GM03348 (cell line): ENCODE measurements at regions not wholly inside any gene's neighbourhood (a gene's known extent, or its start where the extent isn't known, plus 50 kb on each side); places are given as distances from the start of the nearest gene placed in this dataset.
"Not testable (repeated sequence)": the region's sequence is repeated elsewhere in the genome, so short reads cannot be mapped to it uniquely, and the experiment has no call there.

Experiments used
- DNase-seq: peaks from one replicate; pipeline ENCODE4 v3.0.0; 2012; ENCODE audit warnings: low spot score

DNA sequence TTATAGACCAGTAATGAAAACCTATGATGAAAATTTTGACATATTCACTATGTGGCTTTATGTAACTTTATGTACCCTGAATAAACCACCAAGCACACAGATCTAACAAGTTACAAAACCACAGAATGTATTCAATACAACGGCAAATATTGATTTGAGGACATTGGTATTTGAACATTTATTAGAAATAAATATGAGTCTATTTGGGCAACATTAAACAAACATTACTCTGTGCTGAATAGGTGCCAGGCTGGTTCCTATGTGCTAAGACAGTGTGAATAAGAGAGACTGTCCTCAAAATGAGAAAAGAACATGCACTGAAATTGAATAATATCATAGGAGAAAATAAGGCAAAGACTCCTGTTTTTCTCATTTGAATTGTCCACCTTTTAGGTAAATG, 1341.2 kb downstream of the PLA2G4A start:
- no peak for DNase-seq

DNA sequence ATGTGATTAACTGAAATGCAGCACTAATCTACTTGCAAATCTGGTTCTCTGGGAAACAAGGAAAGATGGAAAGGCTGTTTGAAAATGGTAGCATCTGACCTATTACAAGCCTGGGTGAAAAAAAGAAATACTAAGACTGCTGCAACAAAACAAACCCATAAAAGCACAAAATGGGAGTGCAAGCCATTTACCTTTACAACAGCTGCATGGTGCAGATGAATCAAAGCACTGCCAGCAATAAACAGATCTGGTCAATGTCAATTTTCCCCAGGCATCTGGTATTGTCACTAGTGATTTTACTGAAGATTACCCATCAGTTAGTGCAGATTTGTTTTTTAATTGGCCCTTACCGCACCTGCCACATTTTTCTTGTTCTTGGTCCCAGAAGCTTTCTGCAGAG, 1341.7 kb downstream of the PLA2G4A start:
- DNase-seq = no peak

DNA sequence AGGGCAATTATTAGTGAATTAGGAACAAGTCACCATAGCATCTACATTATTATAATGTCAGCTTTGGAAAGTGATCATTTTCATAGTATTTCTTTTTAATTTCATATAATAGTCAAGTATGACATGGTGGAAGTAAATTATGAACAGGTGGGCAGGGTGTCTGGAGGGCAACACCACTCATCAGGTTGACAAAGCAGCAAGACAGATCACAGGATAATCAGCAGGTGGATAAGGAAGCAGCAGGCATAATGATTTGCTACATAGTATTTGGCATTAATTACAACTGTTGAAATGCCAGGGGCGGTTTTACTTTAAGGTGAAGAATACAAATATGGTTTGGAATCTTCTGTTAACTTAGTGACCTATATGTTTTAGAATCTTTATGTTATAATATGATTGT, 1342.2 kb downstream of the PLA2G4A start:
- no peak for DNase-seq

DNA sequence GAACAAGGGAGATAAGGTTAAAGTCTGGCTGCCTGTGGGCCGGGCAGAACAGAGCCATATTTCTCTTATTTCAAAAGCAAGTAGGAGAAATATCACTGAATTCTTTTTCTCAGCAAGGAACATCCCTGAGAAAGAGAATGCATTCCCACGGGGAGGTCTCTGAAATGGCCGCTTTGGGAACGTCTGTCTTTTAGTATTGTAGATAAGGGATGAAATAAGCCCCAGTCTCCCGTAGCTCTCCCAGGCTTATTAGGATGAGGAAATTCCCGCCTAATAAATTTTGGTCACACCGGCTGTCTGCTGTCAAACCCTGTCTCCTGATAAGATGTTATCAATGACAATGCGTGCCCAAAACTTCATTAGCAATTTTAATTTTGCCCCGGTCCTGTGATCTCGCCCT, 1353.3 kb downstream of the PLA2G4A start:
- DNase-seq = not testable (repeated sequence)

DNA sequence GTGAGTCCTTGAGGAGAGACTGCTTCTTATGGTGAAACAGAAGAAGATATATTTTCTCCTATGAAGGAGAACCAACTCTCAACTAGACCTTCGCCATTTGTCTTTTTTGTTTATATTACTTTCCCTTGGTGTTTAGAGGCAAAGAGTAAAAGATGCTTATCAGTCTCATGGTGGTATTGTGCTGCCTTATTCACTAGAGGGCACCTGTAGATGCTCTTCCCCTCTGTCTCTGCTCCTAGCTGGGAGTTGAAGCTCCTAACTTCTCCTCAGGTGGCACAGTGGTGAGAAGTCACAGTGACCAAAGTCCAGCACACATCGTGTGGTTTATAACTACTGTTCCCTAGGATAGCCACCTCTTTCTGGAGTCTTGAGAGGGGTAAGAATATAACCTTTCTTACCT, 1359.6 kb downstream of the PLA2G4A start:
- no peak for DNase-seq

DNA sequence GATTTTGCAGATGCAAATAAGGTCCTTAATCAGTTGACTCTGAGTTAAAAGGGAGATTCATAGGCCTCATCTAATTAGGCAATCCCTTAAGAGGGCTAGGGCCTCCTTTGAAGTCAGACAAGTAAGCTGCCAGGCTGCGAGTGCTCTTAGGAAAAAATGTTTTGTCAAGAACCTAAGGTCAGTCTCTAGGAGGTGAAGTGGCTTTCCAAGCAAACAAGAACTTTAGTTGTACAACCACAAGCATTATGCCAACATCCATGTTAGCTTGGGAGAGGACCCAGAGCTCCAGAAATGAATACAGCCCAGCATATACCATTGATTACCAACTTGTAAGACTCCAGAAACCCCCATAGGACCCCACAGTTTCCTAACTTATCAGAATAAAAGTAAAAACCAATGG, 1366.2 kb downstream of the PLA2G4A start:
- no peak for DNase-seq

DNA sequence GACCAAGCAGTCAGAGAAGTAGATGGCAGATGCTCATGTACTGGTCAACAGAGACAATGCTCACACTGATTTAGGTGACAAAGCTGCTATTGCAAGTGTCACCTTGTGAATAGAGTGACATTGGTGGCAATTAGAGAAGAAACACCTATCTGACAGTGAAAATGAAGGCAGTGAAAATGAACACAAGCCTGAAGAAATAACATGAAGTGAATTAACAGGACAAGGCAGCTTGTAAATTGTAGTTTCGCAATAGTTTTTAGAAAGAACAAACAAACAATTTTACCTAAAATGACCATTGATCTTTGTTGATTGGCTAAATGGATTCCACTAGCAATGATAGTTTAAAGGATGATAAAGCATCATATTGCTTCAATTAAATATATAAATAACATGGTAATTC, 1389.5 kb downstream of the PLA2G4A start:
- no peak for DNase-seq

DNA sequence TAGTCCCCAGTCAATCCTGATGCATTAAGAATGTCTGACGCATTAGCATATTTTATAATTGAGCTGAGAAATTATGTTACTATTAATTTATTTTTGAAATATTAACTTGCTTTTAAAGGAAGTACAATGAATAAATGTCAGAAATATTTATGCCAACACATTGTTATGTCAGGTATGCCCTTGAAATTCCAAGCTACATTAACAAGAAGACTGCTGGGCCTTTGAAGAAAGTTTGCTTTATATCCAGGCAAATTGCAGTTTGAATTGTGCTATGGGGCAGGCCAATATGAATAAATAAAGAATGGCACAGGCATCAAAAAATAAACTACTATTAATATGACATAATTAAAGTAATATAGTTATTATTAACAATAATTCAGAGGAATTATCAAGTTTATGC, 1391.3 kb downstream of the PLA2G4A start:
- DNase-seq = no peak

DNA sequence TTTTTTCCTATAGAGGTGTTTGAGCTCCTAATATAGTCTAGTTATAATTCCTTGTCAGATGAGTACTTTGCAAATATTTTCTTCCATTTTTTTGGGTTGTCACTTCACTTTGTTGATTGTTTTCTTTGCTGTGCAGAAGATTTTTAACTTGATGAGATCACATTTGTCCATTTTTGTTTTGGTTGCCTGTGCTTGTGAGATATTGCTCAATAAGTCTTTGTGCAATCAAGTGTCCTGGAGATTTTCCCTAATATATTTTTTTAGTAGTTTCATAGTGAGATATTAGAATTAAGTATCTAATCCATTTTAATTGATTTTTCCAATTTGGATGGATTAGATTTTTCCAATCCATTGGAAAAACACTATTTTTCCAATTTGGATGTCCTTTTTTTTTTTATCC, 1395.5 kb downstream of the PLA2G4A start:
- no peak for DNase-seq

DNA sequence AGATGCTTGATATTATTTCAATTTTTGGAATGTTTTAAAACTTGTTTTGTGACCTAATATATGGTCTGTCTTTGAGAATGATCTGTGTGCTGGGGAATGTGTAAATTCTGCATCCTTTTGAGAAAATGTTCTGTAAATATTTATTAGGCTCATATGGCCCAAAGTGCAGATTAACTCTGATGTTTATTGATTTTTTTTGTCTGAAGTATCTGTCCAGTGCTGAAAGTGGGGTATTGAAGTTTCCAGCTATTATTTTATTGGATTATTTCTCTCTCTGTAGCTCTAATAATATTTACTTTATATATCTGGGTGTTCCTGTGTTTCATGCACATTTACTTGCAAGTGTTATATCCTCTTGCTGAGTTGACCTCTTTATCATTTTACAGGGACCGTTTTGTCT, 1397.2 kb downstream of the PLA2G4A start:
- DNase-seq = no peak

DNA sequence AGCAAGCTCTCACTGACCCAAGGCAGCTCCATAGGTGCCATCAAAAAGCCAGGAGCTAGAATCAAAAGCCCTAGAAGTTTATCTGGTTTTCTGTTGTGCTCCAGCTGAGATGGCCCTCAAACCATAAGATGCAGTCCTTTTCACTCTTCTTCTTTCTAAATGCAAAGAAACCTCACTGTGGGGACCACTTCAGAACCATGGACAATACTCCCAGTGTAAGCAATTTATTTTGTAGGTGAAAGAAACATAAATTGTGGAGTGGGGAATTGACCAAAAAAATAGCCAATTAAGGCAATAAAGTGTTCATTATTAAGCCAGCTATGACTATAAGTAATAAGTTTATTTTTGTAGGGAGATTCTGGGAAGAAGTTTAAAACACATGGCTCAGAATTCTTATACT, 1399.9 kb downstream of the PLA2G4A start:
- no peak for DNase-seq

DNA sequence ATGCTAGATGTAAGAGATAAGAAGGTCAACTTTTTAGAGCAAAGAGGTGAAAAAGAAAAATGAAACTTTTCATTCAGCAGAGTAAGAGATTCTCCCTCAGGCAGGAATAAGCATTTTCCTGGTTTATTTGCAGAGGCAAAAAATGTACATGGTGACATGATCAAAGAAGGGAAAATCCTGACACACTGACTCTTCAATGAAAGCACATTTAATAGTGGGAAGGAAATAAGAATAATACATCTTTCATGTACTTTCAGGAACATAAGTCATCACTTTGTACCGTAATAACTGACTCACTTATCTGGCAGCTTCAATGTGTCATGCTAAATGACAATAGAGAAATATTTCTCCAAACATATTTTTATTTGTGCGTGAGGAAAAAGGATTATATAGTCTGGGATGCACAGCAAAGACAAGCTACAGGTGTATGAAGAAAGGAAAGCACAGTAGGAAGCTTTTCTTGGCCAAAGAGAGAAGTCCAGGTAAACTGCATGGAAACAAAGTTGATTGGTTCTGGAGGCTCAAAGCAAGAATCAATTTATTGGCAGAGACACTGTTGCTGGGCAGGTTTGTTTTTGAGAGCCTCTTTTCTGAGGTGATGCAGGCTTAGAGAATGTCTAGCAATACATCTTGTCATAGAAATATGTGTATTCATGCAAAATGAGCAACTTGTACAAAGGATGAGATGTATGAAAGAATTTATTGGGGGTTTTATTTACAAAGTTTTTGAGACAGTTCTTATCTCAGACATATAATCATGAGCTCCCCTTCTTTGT, 1409.0 kb downstream of the PLA2G4A start:
- no peak for DNase-seq

DNA sequence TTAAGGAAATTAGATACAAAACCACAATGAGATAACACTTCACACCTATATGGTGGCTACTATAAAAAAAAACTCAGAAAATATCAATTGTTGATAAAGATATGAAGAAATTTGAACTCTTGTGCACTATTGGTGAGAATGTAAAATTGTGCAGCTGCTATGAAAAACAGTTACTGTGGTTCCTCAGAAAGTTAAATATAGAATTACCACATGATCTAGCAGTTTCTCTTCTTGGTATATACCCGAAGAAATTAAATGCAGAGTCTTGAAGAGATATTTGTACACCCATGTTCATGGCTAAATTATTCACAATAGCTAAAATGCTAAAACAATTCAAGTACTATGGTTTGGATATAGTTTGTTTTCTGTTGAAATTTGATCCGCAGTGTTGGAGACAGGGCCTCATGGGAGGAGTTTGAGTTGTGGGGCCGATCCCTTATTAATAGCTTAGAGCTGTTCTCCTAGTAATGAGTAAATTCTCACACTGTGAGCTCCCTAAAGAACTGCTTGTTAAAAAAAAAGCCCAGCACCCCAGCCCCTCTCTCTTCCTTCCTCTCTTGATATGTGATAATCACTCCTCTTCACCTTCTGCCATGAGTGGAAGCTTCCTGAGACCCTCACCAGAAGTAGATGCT, 1412.1 kb downstream of the PLA2G4A start:
- DNase-seq = no peak

DNA sequence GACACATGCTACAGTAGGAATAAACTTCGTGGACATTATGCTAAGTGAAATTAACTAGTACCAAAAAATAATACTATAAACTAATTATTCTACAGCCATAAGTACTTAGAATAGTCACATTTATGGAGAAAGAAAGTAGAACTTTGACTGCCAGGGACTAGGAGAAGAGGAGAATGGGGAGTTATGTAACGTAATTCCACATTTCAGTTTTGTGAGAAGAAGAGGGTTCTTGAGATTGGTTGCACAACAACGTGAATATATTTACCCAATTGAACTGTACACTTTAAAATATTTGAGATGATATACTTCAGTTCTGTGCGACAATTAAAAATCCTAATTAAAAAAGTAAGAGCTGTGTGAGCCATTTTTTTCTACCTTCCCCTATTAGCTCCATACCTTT, 1412.9 kb downstream of the PLA2G4A start:
- no peak for DNase-seq

DNA sequence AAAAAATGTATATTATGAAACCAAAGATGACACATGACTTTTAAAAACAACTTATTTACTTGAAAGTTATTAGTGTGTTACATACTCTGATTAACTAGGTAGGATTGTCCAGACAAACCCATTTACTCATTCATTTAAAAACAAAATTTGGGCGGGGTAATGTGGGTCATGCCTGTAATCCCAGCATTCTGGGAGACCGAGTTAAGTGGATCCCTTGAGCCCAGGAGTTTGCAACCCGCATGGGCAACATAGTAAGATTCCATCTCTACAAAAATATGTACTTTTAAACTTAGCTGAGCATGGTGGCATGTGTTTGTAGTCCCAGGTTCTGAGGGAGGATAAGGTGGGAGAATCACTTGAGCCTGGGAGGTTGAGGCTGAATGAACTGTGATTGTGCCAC, 1414.7 kb downstream of the PLA2G4A start:
- DNase-seq = no peak

DNA sequence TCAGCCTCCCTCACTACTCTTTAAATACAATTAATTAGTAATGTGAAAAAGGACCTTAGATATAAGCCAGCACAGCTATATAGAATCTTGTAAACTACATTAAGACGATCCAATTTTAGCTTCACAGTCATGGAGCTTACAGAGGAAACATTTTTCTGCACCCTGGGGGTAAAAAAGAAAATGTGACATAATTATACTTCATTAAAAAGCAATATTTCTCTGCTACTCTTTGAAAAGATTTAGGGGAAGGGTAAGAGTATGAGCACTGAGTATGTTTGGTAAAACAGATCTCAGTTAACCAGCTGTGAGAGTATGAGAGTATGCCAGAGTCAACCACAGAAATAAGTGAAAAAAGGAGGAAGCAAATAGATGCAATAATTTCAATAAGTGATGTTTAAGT, 1415.9 kb downstream of the PLA2G4A start:
- no peak for DNase-seq

DNA sequence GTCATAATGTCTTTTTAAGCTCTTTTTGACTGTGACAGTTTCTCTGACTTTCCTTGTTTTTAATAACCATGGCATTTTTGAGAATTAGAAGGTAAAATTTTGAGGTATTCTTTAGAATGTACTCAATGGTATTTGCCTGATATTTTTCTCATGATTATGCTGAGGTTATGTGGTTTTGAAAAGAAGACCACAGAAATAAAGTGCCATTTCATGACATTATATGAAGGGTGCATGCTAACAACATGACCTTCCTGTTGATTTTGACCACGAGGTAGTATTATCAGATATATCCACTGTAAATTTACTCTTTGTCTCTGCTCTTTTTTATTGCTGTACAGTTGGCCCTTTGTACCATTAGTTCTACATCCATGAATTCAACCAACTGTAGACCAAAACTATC, 1418.5 kb downstream of the PLA2G4A start:
- no peak for DNase-seq

DNA sequence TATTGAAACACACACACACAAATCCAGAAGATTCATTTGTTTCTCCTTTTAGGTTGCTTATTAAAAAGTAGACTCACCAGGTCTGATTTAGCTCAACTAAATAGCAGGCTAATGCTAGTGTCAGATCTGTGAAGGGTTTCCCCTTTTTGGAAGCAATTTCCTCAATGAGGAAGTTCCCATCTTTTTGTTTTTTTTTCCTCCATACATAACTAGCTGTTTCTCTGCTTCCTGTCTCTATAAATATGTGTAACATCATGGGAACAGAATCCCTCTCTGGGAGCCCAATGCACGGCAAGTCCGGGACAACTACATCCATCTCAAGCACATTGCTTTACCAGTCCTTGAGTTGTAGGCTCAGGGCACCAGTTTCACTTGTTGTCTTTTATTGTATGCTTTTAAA, 1421.1 kb downstream of the PLA2G4A start:
- DNase-seq = no peak

DNA sequence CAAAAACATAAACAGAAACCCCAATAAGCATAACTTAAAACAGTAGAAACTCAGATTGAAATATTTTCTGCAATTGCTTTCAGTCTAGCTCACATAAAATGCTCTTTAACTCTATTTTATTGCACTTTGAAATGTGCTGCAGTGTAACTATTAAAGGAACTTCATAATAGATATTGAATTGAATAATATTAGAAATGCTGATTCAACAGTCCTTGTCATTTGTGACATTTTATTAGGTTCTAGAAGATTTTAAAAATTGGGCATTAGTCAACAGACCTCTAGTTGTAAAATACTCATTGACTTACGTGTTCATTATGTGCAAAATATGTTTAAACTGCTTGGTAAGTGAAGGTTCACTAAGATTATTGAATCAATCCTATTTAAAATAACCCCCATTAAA, 1422.3 kb downstream of the PLA2G4A start:
- no peak for DNase-seq

DNA sequence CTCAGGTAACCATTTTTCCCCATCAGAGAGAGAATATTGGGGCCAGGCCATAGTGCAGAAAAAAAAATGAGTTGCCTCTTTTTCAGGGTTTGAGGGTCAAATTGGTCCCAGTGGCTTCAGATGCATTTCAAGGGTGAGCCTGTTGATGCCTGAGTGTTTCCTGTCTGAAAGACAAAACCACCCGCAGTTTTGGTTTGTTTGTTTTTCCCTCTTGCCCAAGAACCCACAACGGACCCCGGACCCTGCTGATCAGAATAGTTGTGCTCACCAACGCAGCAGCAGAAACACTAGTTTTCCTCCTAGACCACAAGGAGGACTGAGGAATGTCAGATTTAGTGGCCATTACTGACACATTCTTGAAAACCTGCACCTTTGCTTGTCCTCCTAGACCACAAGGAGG, 1433.1 kb downstream of the PLA2G4A start:
- DNase-seq = no peak

DNA sequence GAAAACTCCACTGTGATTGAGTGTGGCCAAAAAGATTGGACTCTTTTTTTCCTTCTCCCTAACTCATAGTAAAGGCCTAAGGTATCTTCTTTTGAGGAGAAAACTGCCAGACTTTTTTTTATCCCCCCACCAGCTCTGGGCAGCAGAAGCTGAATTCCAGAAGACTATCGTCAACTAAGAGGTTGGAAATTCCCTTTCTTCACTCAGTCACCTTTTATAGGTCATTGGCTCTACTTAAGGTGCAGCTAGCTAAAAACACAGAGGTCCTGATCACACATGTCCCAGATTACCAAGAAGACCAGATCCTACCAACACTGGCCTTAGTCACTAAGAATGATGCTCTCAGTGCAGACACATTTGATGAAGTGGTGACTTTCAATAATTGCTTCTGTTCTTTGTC, 1441.2 kb downstream of the PLA2G4A start:
- no peak for DNase-seq

DNA sequence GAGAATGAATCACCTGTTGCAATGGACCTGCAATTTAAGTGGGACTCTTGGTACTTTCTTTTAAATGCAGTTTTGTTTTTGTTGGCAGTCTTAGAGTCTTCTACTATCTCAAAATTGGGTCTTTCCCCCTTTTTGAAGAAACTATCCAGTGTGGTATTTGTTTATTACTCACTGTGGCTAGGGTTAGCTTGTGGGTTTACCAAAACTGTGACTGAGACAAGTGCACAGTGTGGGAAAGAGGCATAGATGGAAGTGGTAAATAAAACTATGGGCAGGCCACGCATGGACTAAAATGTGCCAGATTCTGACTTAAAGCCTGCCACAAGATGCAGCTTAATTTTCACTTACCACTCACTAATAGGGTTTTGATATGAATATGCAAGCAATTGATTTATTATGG, 1441.7 kb downstream of the PLA2G4A start:
- DNase-seq = no peak

DNA sequence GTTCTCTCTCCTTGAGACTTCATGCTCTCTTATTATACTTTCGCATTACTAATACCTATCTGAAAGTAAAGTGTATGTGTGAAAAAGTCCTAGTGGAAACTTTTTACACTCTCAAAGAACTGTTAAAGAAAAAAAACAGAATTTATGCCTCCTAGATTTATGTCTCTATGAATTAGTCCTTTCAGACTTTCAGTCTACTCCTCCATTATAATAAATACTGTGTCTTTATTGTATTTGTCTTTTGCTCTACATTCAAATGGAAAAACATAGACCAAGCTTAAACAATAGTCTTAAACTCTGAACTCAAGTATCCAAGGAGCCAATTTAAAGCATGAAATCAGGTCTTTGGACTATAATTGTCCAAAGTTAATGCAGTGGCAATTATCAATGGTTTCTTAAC, 1449.0 kb downstream of the PLA2G4A start:
- no peak for DNase-seq

DNA sequence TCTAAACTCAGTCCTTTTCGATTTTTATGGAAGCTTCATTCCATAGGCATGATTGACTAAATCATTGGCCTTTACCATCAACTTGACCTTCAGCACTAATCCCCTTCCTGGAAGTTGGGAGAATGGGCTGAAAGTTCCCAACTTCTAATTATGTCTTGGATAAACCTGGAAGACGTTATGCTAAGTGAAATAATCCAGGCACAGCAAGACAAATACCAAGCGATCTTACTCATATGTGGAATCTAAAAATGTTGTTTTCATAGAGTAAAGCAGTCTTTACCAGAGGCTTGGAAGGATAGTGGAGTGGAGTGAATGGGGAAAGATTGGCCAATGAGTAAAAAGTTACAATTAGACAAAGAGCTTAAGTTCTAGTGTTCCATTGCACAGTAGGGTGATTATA, 1453.2 kb downstream of the PLA2G4A start:
- no peak for DNase-seq
